NCI-H748 treated with DMSO at 0.1 percent for 48 hours (cell line): ENCODE measurements at regions not wholly inside any gene's neighbourhood (a gene's known extent, or its start where the extent isn't known, plus 50 kb on each side); places are given as distances from the start of the nearest gene placed in this dataset.

Source experiments
- DNase-seq: peaks from one replicate; lab custom pipeline; 2025; lab: John Stamatoyannopoulos, UW

DNA sequence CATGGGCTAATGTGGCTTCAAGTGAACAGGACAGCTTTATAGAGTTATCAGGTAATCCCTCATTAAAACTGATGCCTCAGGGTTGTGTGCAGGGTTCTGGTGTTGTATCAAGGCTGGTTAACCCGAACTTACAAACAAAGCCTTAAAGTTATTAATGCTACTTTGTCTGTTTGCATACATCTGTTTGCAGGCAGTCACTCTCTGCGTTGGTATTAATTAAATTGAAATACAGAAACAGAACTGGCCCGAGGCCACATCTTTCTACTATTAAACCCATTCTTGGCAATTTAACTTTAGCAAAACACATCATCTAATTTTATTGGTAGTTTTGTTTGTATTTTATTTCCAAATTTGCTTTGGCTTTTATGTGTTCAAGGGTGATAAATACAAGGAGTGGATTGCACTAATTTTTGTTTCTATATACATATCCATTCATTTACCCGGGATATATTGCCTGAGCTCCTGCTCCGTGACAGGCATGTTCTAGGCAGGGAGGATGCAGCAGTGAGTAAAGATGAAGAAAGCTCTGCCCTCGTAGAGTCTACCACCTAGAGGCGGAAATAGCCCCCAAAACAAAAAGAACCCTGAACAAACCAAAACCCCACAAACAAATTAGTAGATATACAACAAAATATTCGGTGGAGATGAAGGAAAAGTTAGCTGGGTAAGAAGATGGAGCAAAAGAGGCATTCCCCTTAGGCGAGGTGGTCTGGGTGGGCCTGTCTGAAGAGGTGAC is 164.2 kb downstream of the MACROH2A1 start:
- no peak for DNase-seq

DNA sequence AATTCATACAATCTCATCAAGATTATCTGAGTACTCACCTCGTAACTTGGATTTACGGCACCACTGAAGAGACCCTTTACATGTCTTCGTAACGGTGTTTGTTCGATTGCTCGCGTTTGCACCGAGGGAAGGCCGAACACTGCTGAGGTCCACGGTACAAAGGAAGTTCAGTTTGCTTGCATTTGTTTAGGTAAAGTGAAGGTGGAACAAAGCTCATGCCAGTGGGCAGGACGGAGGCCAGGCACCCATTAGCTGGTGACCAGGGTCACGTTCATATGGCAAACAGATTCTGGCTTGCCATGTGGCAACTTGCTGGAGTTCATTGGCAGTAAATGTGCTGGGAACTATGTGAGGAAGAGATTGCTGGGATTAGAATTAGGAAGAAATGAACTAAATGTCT is 164.8 kb downstream of the MACROH2A1 start:
- no peak for DNase-seq

DNA sequence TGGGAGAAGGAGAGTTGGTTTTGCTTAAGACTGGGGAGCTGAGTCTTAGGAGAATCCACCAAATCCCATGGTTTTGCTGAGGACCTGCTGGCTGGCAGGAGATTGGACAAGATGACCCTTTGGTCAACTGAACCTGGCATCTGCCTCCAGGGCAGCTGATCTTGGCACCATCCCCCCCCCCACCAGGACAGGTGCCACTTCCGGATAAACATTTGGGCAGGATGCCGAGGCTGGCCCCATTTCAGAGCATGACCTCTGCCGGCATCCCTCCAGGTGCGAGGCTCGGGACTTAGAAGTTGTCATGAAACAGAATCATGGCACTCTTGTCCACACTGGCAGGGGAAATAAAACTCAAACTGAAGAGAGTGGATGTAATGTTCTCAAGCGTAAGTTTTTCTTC is 165.6 kb downstream of the MACROH2A1 start:
- no peak for DNase-seq

DNA sequence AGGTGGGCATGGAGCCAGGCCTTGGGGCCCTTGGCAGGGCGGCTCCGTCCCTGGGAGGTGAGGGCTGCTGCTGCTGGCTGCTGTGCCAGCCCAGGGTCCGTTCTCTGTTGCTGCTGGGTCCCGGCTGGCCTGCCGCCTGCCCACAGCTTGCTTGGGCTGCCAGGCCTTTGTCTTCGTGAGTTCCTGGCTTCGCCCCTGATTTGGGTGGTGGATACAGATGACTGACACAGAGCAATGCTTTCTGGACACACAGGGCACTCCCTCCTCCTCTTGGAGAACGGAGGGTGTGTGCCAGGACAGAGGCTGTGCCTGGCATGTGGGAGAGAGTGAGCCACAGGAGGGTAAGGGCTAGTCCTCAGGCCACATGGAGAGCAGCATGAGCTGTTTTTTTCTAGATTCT is 166.1 kb downstream of the MACROH2A1 start:
- no peak for DNase-seq

DNA sequence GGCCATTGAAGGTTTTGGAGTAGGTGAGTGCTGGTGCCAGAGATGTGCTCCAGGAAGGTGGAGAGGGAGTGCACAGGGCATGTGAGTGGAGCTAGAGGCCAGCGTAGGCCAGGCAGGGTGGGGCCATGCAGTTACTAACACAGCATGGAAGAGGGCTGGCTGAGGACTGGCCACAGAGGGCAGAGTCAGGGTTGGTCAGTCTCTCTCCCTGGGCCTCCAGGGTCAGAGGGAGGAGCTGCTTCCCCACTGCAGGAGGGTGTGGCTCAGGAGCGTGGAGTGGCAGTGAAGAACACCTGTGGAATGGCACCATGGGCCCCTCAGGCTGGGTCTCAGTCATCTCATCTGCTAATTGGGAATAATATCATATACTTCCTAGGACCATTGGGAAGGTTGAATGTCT is 167.7 kb downstream of the MACROH2A1 start:
- DNase-seq, result no peak

DNA sequence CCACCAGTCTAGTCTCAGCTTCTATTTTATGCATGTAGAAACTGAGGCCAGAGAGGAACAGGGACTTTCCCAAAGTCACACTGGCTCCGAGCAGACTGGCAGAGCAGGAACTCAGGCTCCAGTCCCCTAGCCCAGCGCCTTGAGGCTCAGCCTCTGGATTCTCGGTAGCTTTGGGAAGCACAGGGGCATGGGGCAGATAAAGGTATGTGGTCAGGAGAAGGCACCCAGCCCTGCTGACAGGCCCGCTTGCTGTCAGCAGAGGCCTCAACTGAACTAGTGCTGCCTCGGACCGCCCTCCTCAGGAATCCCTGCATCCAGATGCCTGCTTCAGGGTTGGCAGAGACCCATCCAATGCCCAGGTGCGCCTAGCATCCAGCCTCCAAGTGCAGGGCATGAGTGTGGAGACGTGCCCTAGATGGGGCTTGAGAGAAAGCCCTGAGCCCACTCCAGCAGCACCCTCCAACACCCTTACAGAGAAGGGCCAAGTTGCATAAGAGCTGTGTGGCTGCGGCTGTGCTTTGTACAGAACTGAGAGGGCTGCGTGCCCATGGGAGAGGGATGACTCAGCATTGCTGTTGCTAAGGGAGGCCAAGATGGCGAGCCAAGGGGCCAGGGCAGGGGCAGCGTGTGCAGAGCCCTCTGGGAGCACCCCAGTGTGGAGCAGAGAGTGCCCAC is 168.6 kb downstream of the MACROH2A1 start:
- DNase-seq, result no peak

DNA sequence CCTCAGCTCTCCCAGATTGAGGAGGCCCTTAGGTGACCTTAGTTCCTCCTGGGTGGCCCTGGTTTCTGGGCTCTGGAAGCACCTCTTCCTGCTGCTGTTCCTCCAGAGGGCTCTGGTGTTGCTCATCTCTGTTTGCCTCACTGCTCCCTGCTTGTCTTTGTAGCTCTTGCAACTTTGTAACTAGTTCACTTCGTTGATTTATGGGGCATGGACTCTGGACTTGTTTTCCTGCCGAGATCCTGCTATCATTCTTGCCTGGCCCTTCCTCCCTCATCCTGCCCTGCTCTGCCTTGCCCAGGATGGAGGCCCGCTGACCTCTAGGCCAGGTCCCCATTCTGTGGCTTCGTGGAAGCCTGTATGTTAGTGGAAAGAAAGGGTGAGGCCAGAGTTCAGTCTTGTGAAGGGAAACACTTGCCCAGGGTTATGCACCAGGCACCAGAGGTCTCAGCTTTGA is 169.3 kb downstream of the MACROH2A1 start:
- no peak for DNase-seq

DNA sequence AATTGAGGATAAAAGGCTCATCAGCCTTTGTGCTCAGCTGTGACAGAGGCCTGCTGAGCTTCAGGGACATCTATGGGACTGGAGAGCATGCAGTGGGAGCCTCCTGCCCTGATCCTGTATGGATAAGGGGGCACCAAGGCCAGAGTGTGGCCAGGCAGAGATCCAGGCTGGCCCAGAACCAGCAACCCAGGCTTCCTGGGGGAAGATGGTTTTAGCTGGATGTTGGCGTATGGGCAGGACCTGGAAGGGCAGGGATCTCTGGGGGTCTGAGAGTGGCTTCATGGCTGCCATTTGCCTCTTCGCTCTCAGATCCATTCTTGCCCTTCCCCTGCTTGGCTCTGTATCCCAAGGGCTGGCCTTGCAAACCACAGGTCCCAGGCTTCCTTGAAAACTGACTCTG is 169.9 kb downstream of the MACROH2A1 start:
- no peak for DNase-seq

DNA sequence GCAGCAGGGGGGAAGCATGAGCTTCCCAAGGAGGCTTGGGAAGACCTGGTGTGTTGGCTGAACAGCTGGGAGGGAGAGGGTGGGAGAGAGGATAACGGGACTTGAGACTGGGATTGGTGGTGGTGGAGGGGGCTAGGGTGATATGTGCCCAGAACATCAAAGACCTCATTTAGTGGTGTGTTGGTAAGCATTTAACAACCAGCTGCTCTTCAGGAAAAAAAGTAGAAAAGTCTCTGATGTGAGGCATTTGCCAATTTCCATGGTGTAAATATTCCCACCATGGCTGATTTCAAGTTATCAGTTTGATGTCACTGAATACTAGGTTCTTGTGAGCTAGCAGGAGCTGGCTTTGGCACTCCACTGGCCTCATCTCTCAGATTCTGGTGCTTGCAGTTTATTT is 170.8 kb downstream of the MACROH2A1 start:
- no peak for DNase-seq

DNA sequence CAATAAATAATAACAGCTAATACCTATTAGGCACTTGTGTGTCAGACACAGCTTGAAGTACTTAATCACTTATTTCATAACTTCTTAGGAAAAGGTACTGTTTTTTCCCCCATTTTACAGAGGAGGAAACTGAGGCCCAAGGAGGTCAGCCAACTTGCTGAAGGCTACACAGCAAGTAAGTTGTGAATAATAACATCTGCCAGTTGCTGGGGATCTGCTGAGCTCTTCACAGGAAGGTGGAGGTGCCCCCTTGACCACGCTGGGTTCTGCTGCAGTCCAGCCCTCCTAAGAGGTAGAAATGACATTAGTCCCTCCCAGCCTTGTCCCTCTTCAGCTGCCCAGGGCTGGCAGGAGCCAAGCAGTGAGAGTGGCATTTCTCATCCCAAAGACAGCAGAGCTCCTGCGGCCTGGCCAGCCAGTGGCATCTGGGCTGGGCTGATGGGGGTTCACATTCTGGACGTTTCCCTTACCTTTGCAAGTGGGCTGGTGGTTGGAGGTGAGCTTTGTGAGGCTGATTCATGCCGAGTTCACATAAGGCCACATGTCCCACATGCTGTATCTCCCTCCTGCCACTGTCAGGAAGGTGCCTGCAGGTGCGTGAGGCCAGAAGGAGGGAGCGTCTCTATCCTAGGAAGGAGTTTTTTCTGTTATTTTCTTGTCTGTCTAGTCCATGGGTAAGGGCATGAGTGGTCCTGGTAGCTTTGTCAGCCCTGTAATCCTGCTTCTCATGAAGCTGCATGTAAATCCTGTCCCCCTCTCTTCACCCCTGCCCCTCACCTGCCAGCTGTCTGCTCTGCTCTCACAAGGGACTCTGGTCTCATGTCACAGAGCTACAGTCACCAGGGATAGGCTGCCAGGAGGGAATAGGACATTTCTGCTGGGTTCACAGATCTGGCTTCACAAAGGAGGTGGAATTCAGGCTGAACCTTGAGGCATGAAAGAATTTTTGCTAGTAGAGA is 171.7 kb downstream of the MACROH2A1 start:
- DNase-seq, result no peak

DNA sequence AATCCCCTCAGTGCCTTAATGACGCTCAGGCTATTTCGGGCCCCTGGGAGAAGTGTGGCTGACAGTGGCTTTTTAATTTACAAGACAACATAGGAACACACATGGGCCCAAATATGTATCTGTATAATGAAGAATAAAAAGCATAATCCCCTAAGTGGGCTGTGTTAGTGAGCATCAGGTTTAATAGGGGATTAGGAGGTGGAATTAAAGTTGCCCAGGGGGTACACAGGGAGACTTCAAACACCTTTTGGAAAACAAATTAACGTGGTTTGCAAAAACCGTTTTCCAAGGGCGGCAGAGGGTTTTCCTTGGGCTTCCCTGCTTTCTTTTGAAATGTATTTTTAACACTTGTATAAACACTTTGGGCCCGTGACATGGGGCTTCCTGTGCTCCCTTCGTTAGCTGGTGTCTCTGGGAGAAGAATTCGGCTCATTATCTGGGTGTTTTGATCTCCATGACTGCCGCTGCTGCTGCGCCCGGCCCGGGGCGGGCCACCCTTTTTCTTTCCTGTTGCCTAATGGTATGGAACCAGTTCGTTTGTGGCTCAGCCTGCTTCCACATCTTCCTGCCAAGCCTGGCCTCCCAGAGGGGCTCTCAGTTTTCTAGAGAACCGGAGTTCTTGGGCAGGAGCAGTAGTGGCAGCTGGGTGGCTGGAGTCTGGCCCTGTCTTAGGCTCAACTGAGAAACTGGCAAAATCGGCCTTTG is 173.0 kb downstream of the MACROH2A1 start:
- no peak for DNase-seq

DNA sequence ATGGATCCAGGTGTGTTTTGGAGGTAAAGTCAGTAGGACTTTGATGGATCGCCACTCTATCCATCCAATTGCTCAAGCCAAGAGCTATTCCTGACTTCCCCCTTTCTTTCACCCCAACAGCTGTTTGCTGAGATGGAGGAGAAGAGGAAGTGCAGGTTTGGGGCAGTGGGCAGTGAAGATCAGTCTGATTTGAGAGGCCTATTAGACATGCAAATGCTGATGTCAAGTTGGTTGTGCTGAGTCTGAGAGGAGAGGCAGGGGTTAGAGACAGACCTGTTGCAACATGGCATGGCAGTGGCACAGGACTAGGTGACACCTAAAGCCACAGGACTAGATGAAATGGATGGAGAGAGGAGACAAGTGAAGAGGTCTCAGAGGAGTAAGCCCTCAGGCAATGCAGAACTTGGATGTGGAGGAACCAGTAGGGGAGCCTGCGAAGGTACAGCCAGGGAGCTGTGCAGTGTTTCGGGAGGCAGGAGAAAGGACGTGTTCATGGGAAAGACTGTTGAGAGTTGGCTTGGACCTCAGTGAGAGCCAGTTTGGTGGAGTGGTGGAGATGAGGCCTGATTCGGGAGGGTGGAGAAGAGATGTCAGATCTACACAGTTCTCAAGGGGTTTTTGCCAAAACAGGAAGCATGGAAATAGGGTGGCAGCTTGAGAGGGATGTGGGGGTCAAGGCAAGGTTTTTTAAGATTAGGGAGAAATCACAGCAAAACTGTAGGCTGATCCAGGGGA is 175.0 kb downstream of the MACROH2A1 start:
- no peak for DNase-seq

DNA sequence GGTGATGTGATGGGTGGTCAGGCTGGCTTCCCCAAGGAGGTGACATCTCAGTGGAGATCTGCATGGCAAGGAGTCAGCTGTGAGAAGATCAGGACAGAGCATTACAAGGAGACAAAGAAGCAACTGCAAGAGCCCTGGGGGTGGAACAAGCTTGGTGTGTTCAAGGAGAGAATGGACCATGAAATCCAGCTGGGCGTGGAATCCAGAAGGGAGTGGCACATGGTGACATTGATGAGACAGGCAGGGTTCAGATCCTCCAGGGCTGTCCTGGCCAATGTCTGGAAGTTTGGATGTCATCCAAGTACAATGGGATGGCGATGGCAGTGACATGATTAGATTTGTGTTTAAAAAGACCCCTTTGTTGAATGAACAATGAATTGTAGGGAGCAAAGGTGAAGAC is 175.6 kb downstream of the MACROH2A1 start:
- DNase-seq, result no peak

DNA sequence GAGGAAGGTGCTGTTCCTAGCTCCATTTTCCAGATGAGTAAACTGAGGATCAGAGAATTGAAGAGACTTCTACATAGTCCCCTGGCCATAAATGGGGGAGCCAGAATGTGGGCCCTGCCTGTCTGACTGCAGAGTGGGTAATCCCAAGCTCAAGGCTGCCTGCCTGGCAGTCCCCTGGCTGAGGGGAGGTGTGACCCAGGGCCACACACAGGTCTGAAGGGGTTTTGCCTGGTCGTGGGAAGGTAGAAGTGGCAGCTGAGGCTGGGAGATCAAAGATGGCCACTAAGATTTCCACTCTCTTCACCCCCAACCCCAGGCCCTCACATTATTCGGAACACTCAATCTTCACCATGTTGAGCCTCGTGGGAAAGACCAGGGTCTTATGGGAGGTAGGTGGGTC is 176.3 kb downstream of the MACROH2A1 start:
- DNase-seq, result no peak

DNA sequence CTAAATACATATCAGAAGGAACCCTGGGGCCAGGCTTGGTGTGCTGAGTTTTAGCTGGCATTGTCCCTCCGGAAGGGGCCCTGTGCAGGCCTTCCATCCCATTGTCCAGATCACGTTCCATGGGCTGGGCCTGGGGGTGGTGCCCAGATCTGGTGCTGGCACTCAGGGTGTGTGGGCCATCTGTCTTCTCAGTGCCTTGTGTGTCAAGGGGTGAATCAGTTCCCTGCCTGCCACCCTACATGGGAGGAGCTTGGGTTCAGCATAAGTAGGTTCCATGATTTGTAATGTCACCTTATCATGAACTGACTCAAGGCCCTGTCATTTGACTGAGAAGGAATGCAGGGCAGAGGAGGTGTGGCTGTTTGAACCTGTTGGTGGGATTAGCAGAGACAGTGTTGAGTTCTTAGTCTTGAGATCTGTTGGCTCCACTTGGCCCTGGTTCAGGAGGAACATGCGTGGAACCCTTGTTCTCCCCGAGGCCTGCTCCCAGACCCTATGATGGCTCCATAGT is 176.8 kb downstream of the MACROH2A1 start:
- no peak for DNase-seq

DNA sequence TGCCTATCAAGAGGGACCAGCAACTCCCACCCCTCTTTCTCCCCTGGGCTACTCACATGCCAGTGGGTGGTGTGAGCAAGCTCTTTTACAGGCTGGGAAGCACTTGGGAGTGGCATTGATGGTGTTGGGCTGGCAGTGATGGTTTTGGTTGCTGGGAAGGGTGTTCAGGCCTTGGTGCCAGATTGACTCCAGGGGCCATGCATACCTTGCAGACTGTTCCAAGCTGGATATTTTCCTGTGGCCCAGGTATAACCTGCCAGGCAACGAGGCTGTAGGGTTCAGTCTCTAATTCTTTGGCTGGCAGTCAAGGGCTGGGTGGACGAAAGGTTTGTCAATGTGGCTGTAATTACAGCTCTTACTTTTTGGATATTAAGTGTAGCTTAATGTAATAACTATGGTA is 177.3 kb downstream of the MACROH2A1 start:
- DNase-seq, result no peak

DNA sequence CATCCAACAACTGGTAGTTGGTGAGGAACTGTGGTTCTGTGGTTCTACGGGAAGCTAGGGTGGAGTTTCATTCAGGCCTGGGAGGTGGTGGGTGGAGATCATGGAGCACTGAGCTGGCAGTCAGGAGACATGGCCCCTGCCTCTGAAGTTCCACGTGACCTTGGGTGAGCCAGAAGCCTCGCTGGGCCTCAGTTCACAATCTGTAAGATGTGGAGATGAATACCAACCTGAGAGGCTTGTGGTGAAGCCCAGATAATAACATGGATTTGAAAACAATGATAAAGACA is 177.9 kb downstream of the MACROH2A1 start:
- DNase-seq, result no peak

DNA sequence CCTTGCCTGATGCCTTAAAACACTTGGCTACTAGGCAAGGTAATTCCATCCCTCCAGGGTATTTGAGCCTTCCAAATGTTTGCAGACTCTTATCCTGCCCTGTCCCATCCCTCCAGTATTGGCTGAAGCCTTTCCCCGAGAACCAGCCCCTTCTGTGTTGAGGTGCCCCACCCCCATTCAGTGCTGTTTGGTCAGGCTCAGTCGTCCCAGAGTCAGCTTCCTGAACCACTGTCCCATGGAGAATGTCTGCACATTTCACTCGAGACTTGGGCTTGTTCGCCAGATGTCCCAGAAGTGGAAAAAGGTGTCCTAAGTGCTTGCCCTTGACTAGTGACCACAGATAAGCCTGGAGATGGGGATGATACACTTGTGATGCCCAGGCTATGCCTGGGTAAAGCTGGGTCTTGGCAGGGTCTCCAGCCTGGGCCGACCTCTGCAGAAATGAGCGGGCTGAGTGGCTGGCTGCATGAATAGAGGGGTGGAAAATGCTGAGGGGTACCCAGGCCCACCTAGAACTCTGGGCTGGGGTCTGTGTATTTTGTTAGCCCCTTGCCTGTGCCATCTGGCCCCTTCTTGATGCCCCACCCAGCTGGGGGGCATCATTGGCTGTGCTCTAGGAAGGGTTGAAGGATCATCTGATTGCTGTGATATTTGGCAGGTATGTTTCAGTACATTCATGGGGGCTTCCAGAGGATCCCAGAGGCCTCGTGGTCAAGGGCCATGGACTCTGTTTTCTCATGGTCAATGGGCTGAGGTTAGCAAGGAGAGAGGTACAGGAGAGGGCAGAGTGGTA is 178.4 kb downstream of the MACROH2A1 start:
- no peak for DNase-seq

DNA sequence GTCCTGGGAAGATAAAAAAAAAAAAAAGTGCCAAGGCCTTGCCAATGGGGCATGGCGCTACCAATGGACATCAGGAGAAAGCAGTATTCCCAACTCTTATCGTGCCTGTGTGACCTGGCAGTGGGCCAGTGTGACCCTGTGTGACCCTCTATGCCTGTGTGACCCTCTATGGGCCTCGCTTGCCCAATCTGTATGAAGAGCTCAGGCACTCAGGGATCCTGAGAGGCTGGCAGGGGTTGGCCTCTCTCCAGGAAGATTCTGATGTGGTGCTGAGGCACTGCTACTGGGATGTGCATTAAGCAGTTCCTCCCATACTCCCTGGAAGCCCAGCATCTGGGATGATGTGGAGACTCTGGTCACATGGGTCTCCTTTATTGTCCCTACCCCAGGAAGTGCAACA is 179.2 kb downstream of the MACROH2A1 start:
- DNase-seq, result no peak

DNA sequence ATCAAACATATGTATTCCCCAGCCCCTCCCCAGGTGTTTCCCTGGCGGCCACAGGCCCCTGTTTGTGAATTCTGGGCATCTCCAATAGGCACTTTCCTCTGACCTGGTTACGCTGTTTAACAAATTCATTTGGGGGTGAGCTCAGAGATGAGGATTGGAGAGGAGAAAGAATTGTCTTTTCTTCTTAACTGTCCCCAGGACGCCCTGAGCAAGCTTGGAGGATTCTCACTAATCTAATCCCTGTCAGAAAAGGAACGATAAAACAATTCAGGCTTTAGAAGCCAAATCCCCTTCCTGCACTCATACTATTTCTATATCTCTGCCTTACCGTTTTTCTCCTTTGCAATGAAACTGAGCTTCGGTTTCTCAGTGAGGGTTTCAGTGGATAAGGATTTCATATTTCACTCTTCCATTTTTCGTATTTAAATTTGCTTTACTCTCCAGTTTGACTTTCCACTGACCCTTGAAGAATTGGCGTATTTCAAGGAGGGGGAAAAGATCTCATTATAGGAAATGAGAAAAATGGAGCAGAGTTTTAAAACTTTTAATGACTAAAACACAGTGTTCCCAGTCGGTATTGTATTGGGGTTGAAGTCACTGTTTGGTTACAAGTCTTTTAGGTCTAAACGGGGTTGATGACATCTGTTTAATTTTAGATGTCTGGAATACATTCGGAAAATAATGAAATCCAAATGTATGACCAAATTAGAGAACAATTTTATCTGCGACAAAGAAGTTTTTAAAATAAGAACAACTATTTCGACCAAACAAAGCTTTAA is 180.1 kb downstream of the MACROH2A1 start:
- DNase-seq, result no peak
